Tibial artery (tissue), 4 donors: ENCODE measurements at regions not wholly inside any gene's neighbourhood (a gene's known extent, or its start where the extent isn't known, plus 50 kb on each side); places are given as distances from the start of the nearest gene placed in this dataset.

ENCODE experiments used
- DNase-seq, 2 donors: peaks; one replicate each; pipeline ENCODE4 v3.0.0-alpha.2; 2019
- H3K27ac ChIP-seq, 2 donors: fragments of 200-600 bp; sonication (generic) in 1 of 2; 1 replicate in 1 of 2; 2 replicates in 1 of 2; pipeline ENCODE4 v1.5.1; 2018 to 2019; ENCODE audit warnings: mild to moderate bottlenecking in 1 of 2
- H3K27me3 ChIP-seq, 2 donors: fragments of 200-600 bp; sonication (generic) in 1 of 2; one replicate each; pipeline versions ENCODE4 v1.5.1 to v1.6.0; 2016 to 2019
- H3K36me3 ChIP-seq, 3 donors: fragments of 200-600 bp; sonication (generic) in 2 of 3; one replicate each; pipeline ENCODE4 v1.5.1; 2016 to 2019; ENCODE audit warnings: mild to moderate bottlenecking in 2 of 3
- H3K4me1 ChIP-seq, 4 donors: fragments of 200-600 bp; sonication (generic) in 2 of 4; 1 replicate in 3 of 4; 2 replicates in 1 of 4; pipeline ENCODE4 v1.5.1; 2016 to 2019
- H3K4me3 ChIP-seq, 2 donors: fragments of 200-600 bp; sonication (generic) in 1 of 2; 1 replicate in 1 of 2; 2 replicates in 1 of 2; pipeline ENCODE4 v1.5.1; 2018 to 2019; ENCODE audit warnings: mild to moderate bottlenecking in 2 of 2
- H3K9me3 ChIP-seq, 3 donors: fragments of 200-600 bp; sonication (generic) in 1 of 3; one replicate each; pipeline ENCODE4 v1.5.1; 2016 to 2019
- intact Hi-C: fragments of 100-400 bp; cut with DNase I; formaldehyde crosslinking; loops from one replicate; pipeline ENCODE4 v1.15.0; 2023; ENCODE audit warnings: low total_unique reads
- TF ChIP-seq, protein P1 (sequence below), 2 experiments: fragments of 200-600 bp in 1 of 2; fragments of 450-650 bp in 1 of 2; IDR thresholded peaks; one replicate each; pipeline ENCODE4 v1.5.1; 2017 to 2019; ENCODE audit warnings: antibody characterized with exemption in 2 of 2, mild to moderate bottlenecking in 1 of 2, moderate library complexity in 1 of 2

DNA sequence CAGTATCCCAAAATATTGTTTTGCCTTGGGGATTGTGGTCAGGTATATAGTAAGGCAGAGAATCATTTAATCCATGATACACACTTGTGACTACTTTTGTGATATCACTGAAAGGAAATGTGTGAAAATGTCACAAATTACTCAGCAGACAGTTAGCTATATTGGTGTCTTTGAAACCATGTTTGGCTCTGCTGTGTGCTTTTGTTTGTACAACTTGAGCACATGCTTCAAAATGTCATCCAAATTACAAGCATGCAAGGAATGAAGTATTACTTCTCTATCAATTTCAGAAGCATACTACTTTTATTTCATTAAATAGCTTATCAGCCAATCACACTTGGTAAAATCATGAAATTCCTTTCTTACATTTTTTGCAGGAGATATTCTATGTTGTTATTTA, 619.0 kb upstream of the AGTR1 start:
- Histone ChIP-seq H3K27ac (no peak overlapping the region), H3K9me3 (no peaks in the 10 kb centered on the region), H3K4me3 (no peak overlapping the region), H3K36me3 (no peaks in the 10 kb centered on the region), H3K27me3 (no peaks in the 10 kb centered on the region), H3K4me1 (peaks cover 0 to 5% (median 0%) of the 10 kb centered on the region in 4 donors)
- intact Hi-C loops: no loop called here
- no peak for DNase-seq
- TF ChIP-seq, protein P1, sequence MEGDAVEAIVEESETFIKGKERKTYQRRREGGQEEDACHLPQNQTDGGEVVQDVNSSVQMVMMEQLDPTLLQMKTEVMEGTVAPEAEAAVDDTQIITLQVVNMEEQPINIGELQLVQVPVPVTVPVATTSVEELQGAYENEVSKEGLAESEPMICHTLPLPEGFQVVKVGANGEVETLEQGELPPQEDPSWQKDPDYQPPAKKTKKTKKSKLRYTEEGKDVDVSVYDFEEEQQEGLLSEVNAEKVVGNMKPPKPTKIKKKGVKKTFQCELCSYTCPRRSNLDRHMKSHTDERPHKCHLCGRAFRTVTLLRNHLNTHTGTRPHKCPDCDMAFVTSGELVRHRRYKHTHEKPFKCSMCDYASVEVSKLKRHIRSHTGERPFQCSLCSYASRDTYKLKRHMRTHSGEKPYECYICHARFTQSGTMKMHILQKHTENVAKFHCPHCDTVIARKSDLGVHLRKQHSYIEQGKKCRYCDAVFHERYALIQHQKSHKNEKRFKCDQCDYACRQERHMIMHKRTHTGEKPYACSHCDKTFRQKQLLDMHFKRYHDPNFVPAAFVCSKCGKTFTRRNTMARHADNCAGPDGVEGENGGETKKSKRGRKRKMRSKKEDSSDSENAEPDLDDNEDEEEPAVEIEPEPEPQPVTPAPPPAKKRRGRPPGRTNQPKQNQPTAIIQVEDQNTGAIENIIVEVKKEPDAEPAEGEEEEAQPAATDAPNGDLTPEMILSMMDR (IDR thresholded peaks at IDR 0.05): no peak

GRCh38 chr3:148079370-148079769, 618.3 kb upstream of the AGTR1 start:
- DNase-seq: peak in 1 of 2 donors; percentile 20
- TF ChIP-seq, protein P1 (IDR thresholded peaks at IDR 0.05): no peak
- H3K36me3 ChIP-seq: no peaks in the 10 kb centered on the region
- H3K27me3 ChIP-seq: no peaks in the 10 kb centered on the region
- intact Hi-C loops: no loop called here
- no peak overlapping the region for H3K27ac ChIP-seq
- no peak overlapping the region for H3K4me3 ChIP-seq
- no peaks in the 10 kb centered on the region for H3K9me3 ChIP-seq
- H3K4me1 ChIP-seq: peaks cover 0 to 5% (median 0%) of the 10 kb centered on the region in 4 donors

DNA sequence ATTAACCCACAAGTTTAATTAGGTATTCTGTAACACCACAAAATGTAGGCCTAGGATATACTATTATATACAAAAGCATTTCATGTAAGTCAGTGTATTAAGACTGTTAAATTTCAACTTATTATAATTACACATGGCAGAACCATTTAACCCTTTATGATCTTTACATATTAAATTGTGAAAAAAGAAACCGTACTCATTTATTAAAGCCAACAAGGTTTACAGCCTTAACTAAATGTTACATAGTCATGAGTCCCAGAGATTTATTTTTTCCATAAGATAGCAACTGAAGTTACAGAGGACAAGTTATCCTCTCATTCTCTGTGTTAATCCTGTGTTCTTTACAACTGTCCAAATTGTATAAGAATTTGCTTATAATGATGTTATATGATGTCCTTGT, 615.8 kb upstream of the AGTR1 start:
- Histone ChIP-seq H3K4me1 (peaks cover 0 to 5% (median 0%) of the 10 kb centered on the region in 4 donors), H3K4me3 (no peak overlapping the region), H3K9me3 (no peaks in the 10 kb centered on the region), H3K27ac (no peak overlapping the region), H3K27me3 (no peaks in the 10 kb centered on the region), H3K36me3 (no peaks in the 10 kb centered on the region)
- DNase-seq: no peak
- TF ChIP-seq, protein P1 (IDR thresholded peaks at IDR 0.05): no peak
- intact Hi-C loops: no loop called here

DNA sequence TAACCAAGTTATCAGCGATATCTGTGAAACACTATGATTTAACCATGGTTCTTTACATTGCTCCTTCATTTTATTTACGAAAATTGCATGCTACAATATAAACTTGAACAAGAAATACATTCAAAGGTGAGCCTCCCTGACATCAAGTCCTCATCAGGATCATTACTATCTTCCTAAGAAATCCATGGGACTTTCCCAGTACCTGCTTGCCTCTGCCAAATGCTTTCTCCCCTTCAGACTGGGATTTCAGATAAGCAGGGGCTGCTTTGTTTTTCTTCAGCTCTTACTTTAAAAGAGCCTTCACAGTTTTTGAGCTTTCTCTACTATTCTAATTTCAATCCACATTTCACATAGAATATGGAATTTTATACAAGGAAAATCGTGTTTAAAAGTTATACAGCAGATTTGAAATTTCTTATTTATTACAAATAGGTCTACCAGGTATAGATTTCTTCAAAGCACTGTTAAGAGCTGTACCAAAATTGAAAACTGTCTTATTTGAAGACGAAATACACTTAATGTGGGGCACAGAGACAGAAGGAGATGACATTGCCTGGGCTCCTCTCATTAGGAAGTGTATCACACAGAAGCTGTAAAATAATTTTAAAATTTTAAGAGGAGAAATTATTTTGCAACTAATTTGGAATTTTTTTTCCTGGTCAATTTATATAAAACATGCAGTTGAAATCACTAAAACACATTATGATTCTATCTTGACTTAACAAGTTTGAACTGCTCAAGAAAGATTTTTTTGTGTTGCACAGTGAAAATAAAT, 615.0 kb upstream of the AGTR1 start:
- H3K9me3 ChIP-seq: no peaks in the 10 kb centered on the region
- intact Hi-C loops: no loop called here
- DNase-seq: no peak
- TF ChIP-seq, protein P1 (IDR thresholded peaks at IDR 0.05): no peak
- H3K4me1 ChIP-seq: peaks cover 0 to 5% (median 0%) of the 10 kb centered on the region in 4 donors
- no peaks in the 10 kb centered on the region for H3K27me3 ChIP-seq
- no peak overlapping the region for H3K4me3 ChIP-seq
- H3K27ac ChIP-seq: no peak overlapping the region
- no peaks in the 10 kb centered on the region for H3K36me3 ChIP-seq

GRCh38 chr3:148083526-148084182, 614.0 kb upstream of the AGTR1 start:
- H3K36me3 ChIP-seq: no peaks in the 10 kb centered on the region

More at GRCh38 chr3:148083526-148084182, 614.0 kb upstream of the AGTR1 start:
- peaks cover 0 to 5% (median 0%) of the 10 kb centered on the region in 4 donors for H3K4me1 ChIP-seq
- TF ChIP-seq, protein P1 (IDR thresholded peaks at IDR 0.05): no peak
- H3K9me3 ChIP-seq: no peaks in the 10 kb centered on the region
- no peak for DNase-seq
- H3K27ac ChIP-seq: no peak overlapping the region
- H3K27me3 ChIP-seq: no peaks in the 10 kb centered on the region
- H3K4me3 ChIP-seq: no peak overlapping the region
- intact Hi-C loops: no loop called here
